HT1080 (cell line): ENCODE measurements at regions not wholly inside any gene's neighbourhood (a gene's known extent, or its start where the extent isn't known, plus 50 kb on each side); places are given as distances from the start of the nearest gene placed in this dataset.
"Not testable (repeated sequence)": the region's sequence is repeated elsewhere in the genome, so short reads cannot be mapped to it uniquely, and the experiment has no call there.

ENCODE experiments used
- DNase-seq: peaks from one replicate; pipeline ENCODE4 v3.0.0-alpha.2; 2015; ENCODE audit warnings: low read depth

- no peak for DNase-seq
Observed at GRCh38 chr3:190192739-190193138, 72.0 kb upstream of the P3H2 start.

GRCh38 chr3:190192087-190192486, 71.4 kb upstream of the P3H2 start:
- DNase-seq: no peak

GRCh38 chr3:190188197-190188596, 67.5 kb upstream of the P3H2 start:
- no peak for DNase-seq

- DNase-seq: peak; percentile 75
Observed at GRCh38 chr3:190183121-190183520, 62.4 kb upstream of the P3H2 start.

GRCh38 chr3:190182418-190183043, 61.8 kb upstream of the P3H2 start:
- DNase-seq: no peak

- DNase-seq: peak; percentile 43
Observed at GRCh38 chr3:190180268-190180667, 59.6 kb upstream of the P3H2 start.

GRCh38 chr3:190178779-190179178, 58.1 kb upstream of the P3H2 start:
- DNase-seq: no peak

- not testable (repeated sequence) for DNase-seq
Observed at GRCh38 chr3:190176933-190177525, 56.3 kb upstream of the P3H2 start.

GRCh38 chr3:190176106-190176505, 55.4 kb upstream of the P3H2 start:
- not testable (repeated sequence) for DNase-seq

GRCh38 chr3:190175490-190175889, 54.8 kb upstream of the P3H2 start:
- DNase-seq: no peak

GRCh38 chr3:190174471-190174870, 53.8 kb upstream of the P3H2 start:
- no peak for DNase-seq

GRCh38 chr3:190173426-190173825, 52.7 kb upstream of the P3H2 start:
- no peak for DNase-seq

- DNase-seq: no peak
Observed at GRCh38 chr3:190172751-190173150, 52.1 kb upstream of the P3H2 start.
